HEK293T (cell line): ENCODE measurements at regions not wholly inside any gene's neighbourhood (a gene's known extent, or its start where the extent isn't known, plus 50 kb on each side); places are given as distances from the start of the nearest gene placed in this dataset.

Source experiments
- CTCF ChIA-PET: fragments of 350-600 bp; formaldehyde crosslinking; extraction: SDS; loops from one replicate; lab custom pipeline; 2021; ENCODE audit warnings: antibody characterized with exemption, inconsistent platforms; lab: Yijun Ruan, JAX
- POLR2A ChIA-PET: fragments of 350-600 bp; formaldehyde crosslinking; extraction: SDS; loops from one replicate; lab custom pipeline; 2020; ENCODE audit warnings: antibody characterized with exemption, inconsistent platforms; lab: Yijun Ruan, JAX
- DNase-seq: peaks from one replicate; pipeline ENCODE4 v3.0.0; 2012; ENCODE audit warnings: mixed read lengths; ENCODE audit errors: extremely low spot score
- ARNT ChIP-seq: fragments of 450-650 bp; IDR thresholded peaks from 2 replicates; pipeline ENCODE4 v1.6.1; 2017; ENCODE audit warnings: mild to moderate bottlenecking
- BHLHE40 ChIP-seq: fragments of 450-650 bp; IDR thresholded peaks from 2 replicates; pipeline ENCODE4 v1.6.1; 2016; ENCODE audit warnings: mild to moderate bottlenecking, moderate library complexity, borderline replicate concordance
- CTBP1 ChIP-seq: fragments of 450-650 bp; IDR thresholded peaks from 2 replicates; pipeline ENCODE4 v1.6.1; 2016; ENCODE audit warnings: borderline replicate concordance
- ELF4 ChIP-seq: fragments of 450-650 bp; IDR thresholded peaks from 2 replicates; pipeline ENCODE4 v1.6.1; 2017; ENCODE audit warnings: antibody characterized with exemption
- FOXA1 ChIP-seq: fragments of 450-650 bp; IDR thresholded peaks from 2 replicates; pipeline ENCODE4 v1.6.1; 2016; ENCODE audit warnings: mild to moderate bottlenecking
- FOXK2 ChIP-seq: fragments of 450-650 bp; IDR thresholded peaks from 2 replicates; pipeline ENCODE4 v1.6.1; 2016; ENCODE audit warnings: mild to moderate bottlenecking
- FOXM1 ChIP-seq: fragments of 450-650 bp; IDR thresholded peaks from 2 replicates; pipeline ENCODE4 v1.6.1; 2017; ENCODE audit warnings: mild to moderate bottlenecking, borderline replicate concordance
- HDGF ChIP-seq: fragments of 450-650 bp; IDR thresholded peaks from 2 replicates; pipeline ENCODE4 v1.6.1; 2017; ENCODE audit warnings: antibody characterized with exemption, borderline replicate concordance
- L3MBTL2 ChIP-seq: fragments of 450-650 bp; conservative IDR thresholded peaks from 2 replicates; pipeline ENCODE4 v1.6.1; 2016; ENCODE audit warnings: mild to moderate bottlenecking
- LEF1 ChIP-seq: fragments of 450-650 bp; IDR thresholded peaks from 2 replicates; pipeline ENCODE4 v1.6.1; 2017; ENCODE audit warnings: mild to moderate bottlenecking, borderline replicate concordance
- NFRKB ChIP-seq: fragments of 450-650 bp; IDR thresholded peaks from 2 replicates; pipeline ENCODE4 v1.6.1; 2016; ENCODE audit warnings: mild to moderate bottlenecking, moderate library complexity
- SP1 ChIP-seq: fragments of 450-650 bp; IDR thresholded peaks from 2 replicates; pipeline ENCODE4 v1.6.1; 2017
- SUZ12 ChIP-seq: fragments of 450-650 bp; IDR thresholded peaks from 2 replicates; pipeline ENCODE4 v1.6.1; 2016; ENCODE audit warnings: mild to moderate bottlenecking
- TARDBP ChIP-seq: fragments of 450-650 bp; IDR thresholded peaks from 2 replicates; pipeline ENCODE4 v1.6.1; 2016
- ZNF384 ChIP-seq: fragments of 450-650 bp; IDR thresholded peaks from 2 replicates; pipeline ENCODE4 v1.6.1; 2016
- TF ChIP-seq, protein P1 (sequence below): fragments of 450-650 bp; IDR thresholded peaks from 2 replicates; pipeline ENCODE4 v1.6.1; 2016

- DNase-seq = no peak
- CTCF ChIA-PET = interaction anchor here (0.6 to 1.6 kb wide), 5 partner anchors 8 to 343 kb away, joined by 3 to 8 read pairs (median 3); no protein-coding TSS in a partner anchor
Measured at GRCh38 chr13:77415253-77416071, 88.6 kb upstream of the MYCBP2 start.

GRCh38 chr13:77412860-77413259 is 86.0 kb upstream of the MYCBP2 start:
- ChIA-PET CTCF (no interaction called here), POLR2A (no interaction called here)
- DNase-seq = no peak
- TF ChIP-seq FOXA1 = no peak
- TF ChIP-seq, protein P1, sequence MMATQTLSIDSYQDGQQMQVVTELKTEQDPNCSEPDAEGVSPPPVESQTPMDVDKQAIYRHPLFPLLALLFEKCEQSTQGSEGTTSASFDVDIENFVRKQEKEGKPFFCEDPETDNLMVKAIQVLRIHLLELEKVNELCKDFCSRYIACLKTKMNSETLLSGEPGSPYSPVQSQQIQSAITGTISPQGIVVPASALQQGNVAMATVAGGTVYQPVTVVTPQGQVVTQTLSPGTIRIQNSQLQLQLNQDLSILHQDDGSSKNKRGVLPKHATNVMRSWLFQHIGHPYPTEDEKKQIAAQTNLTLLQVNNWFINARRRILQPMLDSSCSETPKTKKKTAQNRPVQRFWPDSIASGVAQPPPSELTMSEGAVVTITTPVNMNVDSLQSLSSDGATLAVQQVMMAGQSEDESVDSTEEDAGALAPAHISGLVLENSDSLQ = no peak

More at GRCh38 chr13:77415253-77416071, 88.6 kb upstream of the MYCBP2 start:
- TF ChIP-seq SP1 (no peak), NFRKB (no peak), ARNT (no peak), FOXK2 (no peak), SUZ12 (no peak), HDGF (no peak), FOXM1 (no peak), BHLHE40 (no peak), LEF1 (no peak), L3MBTL2 (no peak), FOXA1 (no peak)
- TF ChIP-seq, protein P1 = no peak
- POLR2A ChIA-PET = interaction anchor here (1.0 kb wide), 1 partner anchor 530 kb away, joined by 3 read pairs; no protein-coding TSS in a partner anchor

DNA sequence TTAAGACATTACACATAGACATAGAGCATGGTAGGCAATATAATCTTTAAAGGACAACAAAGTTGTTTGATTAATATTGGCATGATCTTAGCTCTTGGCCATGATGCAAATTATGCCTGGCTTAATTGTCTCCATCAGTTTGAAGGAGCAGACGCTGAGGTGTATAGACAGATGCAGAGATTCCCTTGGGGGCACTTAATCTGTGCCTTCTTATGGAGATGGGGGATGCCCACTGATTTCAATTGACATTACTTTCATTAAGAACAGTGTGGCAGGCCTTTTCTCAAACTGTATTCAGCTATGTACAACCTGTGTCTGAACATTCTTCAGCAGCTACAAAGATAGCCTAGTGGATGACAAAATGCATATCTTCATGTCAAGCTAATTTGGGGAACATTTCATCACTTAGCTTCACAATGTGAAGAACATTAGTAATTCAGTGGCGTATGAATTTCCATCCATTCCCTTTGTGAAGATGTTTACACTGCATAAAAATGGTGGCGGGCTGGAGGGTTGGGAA is 85.3 kb upstream of the MYCBP2 start:
- ChIA-PET POLR2A (no interaction called here), CTCF (interaction anchor here (0.6 kb wide), 1 partner anchor 1355 kb away, joined by 3 read pairs; no protein-coding TSS in a partner anchor)
- TF ChIP-seq ZNF384 (no peak), FOXK2 (no peak), BHLHE40 (no peak), TARDBP (no peak), ARNT (no peak), HDGF (no peak), LEF1 (no peak), SUZ12 (no peak), L3MBTL2 (no peak), ELF4 (no peak), SP1 (no peak), NFRKB (no peak), FOXA1 (no peak)
- TF ChIP-seq, protein P1 = no peak
- DNase-seq = no peak

GRCh38 chr13:77409412-77409811 is 82.5 kb upstream of the MYCBP2 start:
- ChIA-PET POLR2A (interaction anchor here (1.0 kb wide), 1 partner anchor 9 kb away, joined by 3 read pairs; no protein-coding TSS in a partner anchor), CTCF (interaction anchor here (0.6 kb wide), 1 partner anchor 68 kb away, joined by 3 read pairs; no protein-coding TSS in a partner anchor)
- no peak for DNase-seq
- TF ChIP-seq CTBP1 (no peak), SP1 (no peak)
- TF ChIP-seq, protein P1 = peak; percentile 17; the same call in 1 of the 2 replicates

- CTCF ChIA-PET = interaction anchor here (1.3 kb wide), 1 partner anchor 9 kb away, joined by 3 read pairs; no protein-coding TSS in a partner anchor
- POLR2A ChIA-PET = no interaction called here
- DNase-seq = no peak
- TF ChIP-seq L3MBTL2 (no peak), BHLHE40 (no peak), FOXM1 (no peak), ZNF384 (no peak), HDGF (no peak), ELF4 (no peak), FOXK2 (no peak)
Measured at GRCh38 chr13:77406644-77407440, 79.9 kb upstream of the MYCBP2 start.
